ENCODE measurements at regions not wholly inside any gene's neighbourhood (a gene's known extent, or its start where the extent isn't known, plus 50 kb on each side); places are given as distances from the start of the nearest gene placed in this dataset.
"Not testable (repeated sequence)": the region's sequence is repeated elsewhere in the genome, so short reads cannot be mapped to it uniquely, and the experiment has no call there.

DNA sequence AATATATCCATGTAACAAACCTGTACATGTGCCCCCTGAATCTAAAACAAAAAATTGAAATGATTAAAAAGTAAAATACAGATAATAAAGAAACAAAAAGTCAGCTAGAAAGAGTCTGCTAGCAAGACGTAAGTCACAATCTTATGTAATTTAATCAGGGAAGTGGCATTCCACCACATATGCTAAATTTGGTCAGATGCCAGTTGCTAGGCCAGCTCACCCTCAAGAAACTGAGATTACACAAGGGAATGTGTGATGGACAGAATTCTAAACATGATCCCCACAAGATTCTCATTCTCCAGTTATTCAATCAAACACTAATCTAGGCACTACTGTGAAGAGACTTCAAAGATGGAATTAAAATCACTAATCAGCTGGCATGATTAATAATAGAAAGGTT lies 689.3 kb downstream of the CENPC start:
- DNase-seq (ENCODE audit: extremely low read depth in 1 of 2, low read depth in 1 of 2): no peak

GRCh38 chr4:66853845-66854244 lies 691.5 kb downstream of the CENPC start:
- no peak for DNase-seq (ENCODE audit: extremely low read depth in 1 of 2, low read depth in 1 of 2)

GRCh38 chr4:66852843-66853242 lies 692.5 kb downstream of the CENPC start:
- no peak for DNase-seq (ENCODE audit: extremely low read depth in 1 of 2, low read depth in 1 of 2)

DNA sequence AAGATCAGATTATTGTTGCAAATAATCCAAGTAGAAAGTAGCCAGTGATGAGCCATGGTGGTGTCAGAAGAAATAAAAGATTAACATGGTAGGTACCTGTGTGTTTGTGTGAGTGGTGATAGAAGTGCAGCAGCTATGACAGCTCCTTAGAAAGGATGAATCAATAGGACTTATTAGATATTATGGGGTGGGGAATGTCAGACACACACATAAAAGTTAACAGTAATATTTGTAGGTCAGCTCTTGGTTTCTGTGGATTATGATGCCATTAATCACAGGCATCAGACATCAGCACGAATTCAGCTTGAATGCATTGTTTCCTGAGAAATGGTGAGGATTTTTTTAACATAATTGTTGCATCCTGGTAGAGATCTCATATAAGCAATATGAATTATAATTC lies 695.7 kb downstream of the CENPC start:
- DNase-seq (ENCODE audit: extremely low read depth in 1 of 2, low read depth in 1 of 2): no peak

DNA sequence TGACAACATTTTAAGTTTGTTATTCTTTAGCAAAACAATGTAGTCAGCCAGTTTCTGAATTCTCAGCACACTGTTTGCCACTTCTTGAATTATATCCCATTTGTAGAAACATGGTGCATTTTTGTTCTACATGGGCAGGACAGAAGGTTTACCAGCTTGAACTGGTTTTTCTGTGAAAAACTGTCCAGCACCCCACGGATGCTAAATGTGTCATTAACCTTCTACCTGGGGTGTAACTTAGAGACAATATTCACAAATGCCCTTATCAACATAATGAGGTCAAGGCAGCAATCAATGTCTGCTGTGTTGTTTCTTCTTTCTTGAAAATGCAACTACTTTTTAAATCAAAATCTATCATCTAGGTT lies 702.6 kb downstream of the CENPC start:
- no peak for DNase-seq (ENCODE audit: extremely low read depth in 1 of 2, low read depth in 1 of 2)

- DNase-seq (ENCODE audit: extremely low read depth in 1 of 2, low read depth in 1 of 2): no peak
Observed at GRCh38 chr4:66842026-66842723, 703.1 kb downstream of the CENPC start.

- no peak for DNase-seq (ENCODE audit: extremely low read depth in 1 of 2, low read depth in 1 of 2)
Observed at GRCh38 chr4:66840178-66840577, 705.1 kb downstream of the CENPC start.

- no peak for DNase-seq (ENCODE audit: extremely low read depth in 1 of 2, low read depth in 1 of 2)
Observed at GRCh38 chr4:66837279-66837922, 707.9 kb downstream of the CENPC start.

DNA sequence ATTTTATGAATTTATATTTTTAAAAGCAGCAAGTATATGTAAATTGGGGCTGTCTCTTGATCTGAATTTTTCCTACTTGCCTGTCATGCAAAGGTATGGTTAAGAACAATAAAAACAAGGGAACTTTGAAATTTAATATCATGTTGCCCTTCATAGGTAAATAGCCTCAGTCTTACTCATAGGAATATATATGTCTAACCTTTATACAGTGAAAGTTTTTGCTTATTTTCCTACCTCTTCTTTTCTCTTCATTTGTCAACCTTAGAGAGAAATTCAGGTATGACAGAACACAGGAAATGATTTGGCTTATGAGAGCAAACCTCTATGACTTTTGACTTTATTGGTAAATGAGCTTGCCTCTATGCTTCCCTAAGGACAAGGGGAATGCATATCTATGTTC lies 716.0 kb downstream of the CENPC start:
- DNase-seq (ENCODE audit: extremely low read depth in 1 of 2, low read depth in 1 of 2): no peak

- no peak for DNase-seq (ENCODE audit: extremely low read depth in 1 of 2, low read depth in 1 of 2)
Observed at GRCh38 chr4:66820681-66821080, 724.6 kb downstream of the CENPC start.

- no peak for DNase-seq (ENCODE audit: extremely low read depth in 1 of 2, low read depth in 1 of 2)
Observed at GRCh38 chr4:66814277-66814676, 731.0 kb downstream of the CENPC start.

DNA sequence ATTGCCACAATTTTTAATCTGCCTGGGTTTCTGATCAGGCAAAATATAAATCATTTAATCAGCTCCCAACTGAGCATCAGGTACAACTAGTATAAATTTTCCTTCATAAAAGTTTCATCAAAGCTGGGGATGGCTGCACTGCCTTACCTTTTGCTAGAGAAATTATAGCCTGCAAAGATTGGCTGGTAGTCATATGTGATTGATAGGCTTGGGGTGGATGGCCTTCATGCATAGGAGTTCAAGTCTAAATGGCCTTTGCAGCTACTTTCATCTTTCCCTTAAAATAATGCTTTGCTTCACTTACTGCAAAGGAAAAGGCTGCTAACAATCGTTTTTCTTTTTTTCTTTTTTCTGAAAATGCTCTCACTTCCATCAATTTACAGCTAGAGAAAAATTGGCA lies 739.7 kb downstream of the CENPC start:
- no peak for DNase-seq (ENCODE audit: extremely low read depth in 1 of 2, low read depth in 1 of 2)

DNA sequence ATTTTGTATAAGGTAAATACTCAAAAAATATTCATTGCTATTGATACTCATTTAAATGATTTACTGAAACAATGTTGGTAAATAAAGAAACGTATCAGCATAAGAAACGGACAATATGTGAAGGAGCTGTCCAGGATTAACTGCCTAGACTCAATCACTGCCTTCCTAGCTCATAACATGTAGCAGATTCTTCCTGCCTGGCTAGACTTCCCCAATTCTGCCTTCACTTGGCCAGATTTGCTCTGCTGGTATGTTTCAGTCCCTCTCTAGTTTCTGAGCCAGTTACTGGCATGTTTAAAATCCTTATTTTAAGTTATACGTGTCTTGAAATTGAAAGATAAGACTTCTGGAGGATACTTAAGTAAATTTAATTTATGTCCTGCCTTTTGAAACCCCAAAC lies 740.3 kb downstream of the CENPC start:
- no peak for DNase-seq (ENCODE audit: extremely low read depth in 1 of 2, low read depth in 1 of 2)

GRCh38 chr4:66797608-66798007 lies 747.7 kb downstream of the CENPC start:
- DNase-seq (ENCODE audit: extremely low read depth in 1 of 2, low read depth in 1 of 2): no peak

DNA sequence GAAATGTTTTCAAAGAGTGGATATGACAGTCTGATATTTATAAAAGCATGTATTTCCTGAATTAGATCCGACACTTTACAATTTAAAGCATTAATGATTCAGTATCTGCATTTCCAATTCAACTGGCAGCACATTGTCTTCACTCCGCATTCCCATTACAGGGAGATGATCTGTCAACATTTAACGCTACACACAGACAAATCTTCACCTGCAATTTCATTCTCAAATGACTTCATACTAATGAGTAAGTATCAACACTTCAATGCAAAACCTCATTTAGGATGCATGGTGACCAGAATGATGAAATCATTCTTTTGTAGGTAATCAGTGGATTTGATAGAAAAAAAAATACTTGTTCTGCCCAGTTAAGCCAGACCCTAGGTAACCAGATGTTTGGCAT lies 749.6 kb downstream of the CENPC start:
- no peak for DNase-seq (ENCODE audit: extremely low read depth in 1 of 2, low read depth in 1 of 2)

GRCh38 chr4:66794390-66795034 lies 750.8 kb downstream of the CENPC start:
- DNase-seq (ENCODE audit: extremely low read depth in 1 of 2, low read depth in 1 of 2): no peak

DNA sequence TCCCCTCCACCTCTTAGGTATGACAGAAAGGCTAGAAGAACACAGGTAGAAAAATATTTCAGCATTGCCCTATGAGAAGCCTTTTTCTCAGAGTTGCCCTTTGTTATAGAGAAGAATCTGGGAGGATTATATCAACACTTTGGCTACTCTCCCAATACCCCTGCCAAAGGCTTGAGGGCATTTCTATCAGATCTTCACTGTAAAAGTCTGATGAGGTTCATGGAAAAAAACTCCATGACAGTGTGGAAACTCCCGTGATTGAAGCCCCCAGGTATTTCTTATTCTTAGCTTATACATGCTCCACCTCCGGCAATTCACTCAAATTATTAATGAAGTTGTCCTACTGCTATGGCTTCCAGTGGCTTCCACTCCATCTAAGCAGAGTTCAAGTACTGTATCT lies 753.6 kb downstream of the CENPC start:
- DNase-seq (ENCODE audit: extremely low read depth in 1 of 2, low read depth in 1 of 2): no peak

- no peak for DNase-seq (ENCODE audit: extremely low read depth in 1 of 2, low read depth in 1 of 2)
Observed at GRCh38 chr4:66785479-66785878, 759.8 kb downstream of the CENPC start.

- DNase-seq (ENCODE audit: extremely low read depth in 1 of 2, low read depth in 1 of 2): not testable (repeated sequence)
Observed at GRCh38 chr4:66782751-66783150, 762.6 kb downstream of the CENPC start.

DNA sequence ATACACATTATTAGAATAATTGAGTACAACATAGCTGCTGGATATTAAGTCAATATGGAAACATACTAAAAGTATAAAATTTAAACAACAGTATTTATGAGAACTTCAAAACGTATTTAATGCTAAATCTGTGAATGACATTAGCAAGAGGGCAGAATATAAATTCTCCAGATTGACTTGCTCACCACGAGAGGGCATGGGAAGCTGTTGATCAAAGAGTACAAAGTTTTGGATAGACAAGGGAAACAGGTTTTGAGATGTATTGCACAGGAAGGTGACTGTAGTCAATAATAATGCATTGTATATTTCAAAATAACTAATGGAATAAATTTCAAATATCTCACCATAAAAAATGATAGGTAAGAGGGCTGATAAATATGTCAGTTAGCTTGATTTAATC lies 768.2 kb downstream of the CENPC start:
- no peak for DNase-seq (ENCODE audit: extremely low read depth in 1 of 2, low read depth in 1 of 2)

DNA sequence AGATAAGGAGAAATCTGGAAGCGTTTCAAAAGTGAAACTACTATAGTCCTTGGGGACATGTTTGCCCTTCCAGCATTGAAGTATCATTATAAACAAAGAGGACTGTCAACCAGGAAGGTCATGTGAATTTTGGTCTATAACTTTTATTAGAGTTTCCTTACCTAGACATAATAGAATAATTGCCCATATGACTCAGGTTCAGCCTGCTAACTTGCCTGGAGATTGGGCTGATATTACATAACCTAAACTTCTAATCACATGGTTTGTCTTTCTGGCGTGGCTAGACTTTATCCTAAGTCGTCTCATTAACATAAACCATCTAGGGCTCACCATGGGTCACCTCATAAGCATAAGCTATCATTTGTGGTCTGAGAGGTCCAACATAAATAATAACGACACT lies 775.9 kb downstream of the CENPC start:
- no peak for DNase-seq (ENCODE audit: extremely low read depth in 1 of 2, low read depth in 1 of 2)

DNA sequence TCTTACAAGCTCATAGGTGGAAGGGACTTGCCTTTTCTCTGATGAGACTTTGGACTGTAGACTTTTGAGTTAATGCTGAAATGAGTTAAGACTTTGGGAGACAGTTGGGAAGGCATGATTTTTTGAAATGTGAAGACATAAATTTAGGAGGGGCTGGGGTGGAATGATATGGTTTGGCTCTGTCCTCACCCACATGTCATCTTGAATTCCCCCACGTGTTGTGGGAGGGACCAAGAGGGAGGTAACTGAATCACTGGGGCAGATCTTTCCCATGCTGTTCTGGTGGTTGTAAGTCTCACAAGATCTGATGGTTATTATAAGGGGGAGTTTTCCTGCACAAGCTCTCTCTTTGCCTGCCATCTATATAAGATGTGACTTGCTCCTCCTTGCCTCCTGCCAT lies 777.9 kb downstream of the CENPC start:
- DNase-seq (ENCODE audit: extremely low read depth in 1 of 2, low read depth in 1 of 2): no peak

All from activated CD8-positive, alpha-beta memory T cell treated with anti-CD3 and anti-CD28 coated beads for 1 hour (primary cell).